K562 (cell line): ENCODE measurements at regions not wholly inside any gene's neighbourhood (a gene's known extent, or its start where the extent isn't known, plus 50 kb on each side); places are given as distances from the start of the nearest gene placed in this dataset.

Experiments
- ETS1 ChIP-seq: conservative IDR thresholded peaks from 2 replicates; pipeline ENCODE4 v1.6.1; 2011; ENCODE audit warnings: low read depth, mild to moderate bottlenecking, low read length; ENCODE audit not compliant: control insufficient read depth
- GATAD2A ChIP-seq: fragments of 450-650 bp; IDR thresholded peaks from 2 replicates; pipeline ENCODE4 v1.6.1; 2017
- GTF3C2 ChIP-seq: IDR thresholded peaks from 3 replicates; pipeline ENCODE4 v1.6.1; 2011; ENCODE audit warnings: borderline replicate concordance, mild to moderate bottlenecking, moderate library complexity; ENCODE audit not compliant: insufficient read length; ENCODE audit errors: extremely low read depth
- IRF2 ChIP-seq: sonication (generic); formaldehyde crosslinking; IDR thresholded peaks from 2 replicates; pipeline ENCODE4 v1.8.1; 2022; ENCODE audit warnings: mild to moderate bottlenecking, missing genetic modification reagents
- KLF10 ChIP-seq: fragments of 250-450 bp; sonication (Bioruptor Pico); IDR thresholded peaks from 2 replicates; pipeline ENCODE4 v1.6.1; 2021; ENCODE audit warnings: matching md5 sums
- NBN ChIP-seq: fragments of 450-650 bp; IDR thresholded peaks from 2 replicates; pipeline ENCODE4 v1.6.1; 2016; ENCODE audit warnings: low read depth, mild to moderate bottlenecking
- NUFIP1 ChIP-seq: fragments of 450-650 bp; IDR thresholded peaks from 2 replicates; pipeline ENCODE4 v1.6.1; 2018; ENCODE audit not compliant: partially characterized antibody
- PHF20 ChIP-seq: fragments of 450-650 bp; IDR thresholded peaks from 2 replicates; pipeline ENCODE4 v1.6.1; 2018; ENCODE audit not compliant: partially characterized antibody
- PHF21A ChIP-seq: fragments of 450-650 bp; IDR thresholded peaks from 2 replicates; pipeline ENCODE4 v1.6.1; 2017; ENCODE audit warnings: low read depth, borderline replicate concordance
- POU5F1 ChIP-seq: fragments of 150-350 bp; IDR thresholded peaks from 2 replicates; pipeline ENCODE4 v1.6.1; 2014; ENCODE audit warnings: borderline replicate concordance, low read length, low read depth, mild to moderate bottlenecking; ENCODE audit not compliant: partially characterized antibody
- SRSF1 ChIP-seq: fragments of 200-400 bp; formaldehyde crosslinking; IDR thresholded peaks from 2 replicates; pipeline ENCODE4 v1.6.1; 2017; ENCODE audit warnings: mild to moderate bottlenecking, low read depth, low read length, moderate library complexity
- TCF7 ChIP-seq: sonication (generic); IDR thresholded peaks from 2 replicates; pipeline ENCODE4 v1.6.1; 2016; ENCODE audit warnings: antibody characterized with exemption, borderline replicate concordance
- TEAD1 ChIP-seq, 2 experiments: fragments of 450-650 bp in 1 of 2; sonication (generic) in 1 of 2; formaldehyde crosslinking; IDR thresholded peaks; 2 replicates each; pipeline versions ENCODE4 v1.4.0 to v1.8.0; 2020 to 2022; ENCODE audit warnings: mild to moderate bottlenecking in 2 of 2, missing genetic modification reagents in 1 of 2
- TFAP4 ChIP-seq: sonication (generic); formaldehyde crosslinking; IDR thresholded peaks from 2 replicates; pipeline ENCODE4 v1.8.0; 2022; ENCODE audit warnings: missing genetic modification reagents, mild to moderate bottlenecking, moderate library complexity, borderline replicate concordance
- TSHZ1 ChIP-seq: fragments of 250-450 bp; sonication (Bioruptor Pico); IDR thresholded peaks from 2 replicates; pipeline ENCODE4 v1.4.0; 2020; ENCODE audit warnings: mild to moderate bottlenecking, moderate library complexity
- ZBED1 ChIP-seq: IDR thresholded peaks from 2 replicates; pipeline ENCODE4 v1.6.1; 2014
- ZNF197 ChIP-seq: fragments of 200-800 bp; sonication (Bioruptor generic); IDR thresholded peaks from 2 replicates; pipeline ENCODE4 v1.6.1; 2016; ENCODE audit warnings: low read depth, missing genetic modification characterization, missing compliant biosample characterization
- ZNF277 ChIP-seq: fragments of 250-450 bp; sonication (Bioruptor Pico); IDR thresholded peaks from 2 replicates; pipeline ENCODE4 v1.8.0; 2022; ENCODE audit warnings: inconsistent platforms, mild to moderate bottlenecking, moderate library complexity, borderline replicate concordance
- ZNF311 ChIP-seq: fragments of 250-450 bp; sonication (Bioruptor Pico); IDR thresholded peaks from 2 replicates; pipeline ENCODE4 v1.4.0; 2020; ENCODE audit warnings: mild to moderate bottlenecking, moderate library complexity
- ZNF77 ChIP-seq: fragments of 250-450 bp; sonication (Bioruptor Pico); IDR thresholded peaks from 2 replicates; pipeline ENCODE4 v1.5.0; 2020

- TF ChIP-seq NUFIP1: no peak
- TF ChIP-seq NBN: peak; percentile 83; the same call in 1 of the 2 replicates
- 0 out of 2 replicates have a peak, but pooled peaks have one; percentile 0 for TF ChIP-seq ZNF197 (CRISPR knock-in tag)
- TF ChIP-seq PHF21A: no peak
- TF ChIP-seq ZNF311: no peak
- no peak for TF ChIP-seq PHF20
- TF ChIP-seq GTF3C2: no peak
- no peak for TF ChIP-seq KLF10 (CRISPR knock-in tag)
- TF ChIP-seq ZBED1: no peak
- no peak for TF ChIP-seq GATAD2A
- no peak for TF ChIP-seq IRF2 (CRISPR knock-in tag)
- no peak for TF ChIP-seq TFAP4 (CRISPR knock-in tag)
- no peak for TF ChIP-seq TCF7
- no peak for TF ChIP-seq ZNF77 (CRISPR knock-in tag)
- no peak for TF ChIP-seq TSHZ1 (CRISPR knock-in tag)
- TF ChIP-seq TEAD1 (CRISPR knock-in tag; IDR thresholded peaks at IDR 0.05): 0 out of 4 replicates have a peak, but pooled peaks of 1 of the 2 experiments have one; percentile 13
- TF ChIP-seq ETS1: no peak
- no peak for TF ChIP-seq ZNF277
- TF ChIP-seq SRSF1: no peak
- no peak for TF ChIP-seq POU5F1
Observed at GRCh38 chr7:106534271-106534846, 126.6 kb downstream of the CCDC71L start (continued).
